ENCODE measurements at regions not wholly inside any gene's neighbourhood (a gene's known extent, or its start where the extent isn't known, plus 50 kb on each side); places are given as distances from the start of the nearest gene placed in this dataset.

DNA sequence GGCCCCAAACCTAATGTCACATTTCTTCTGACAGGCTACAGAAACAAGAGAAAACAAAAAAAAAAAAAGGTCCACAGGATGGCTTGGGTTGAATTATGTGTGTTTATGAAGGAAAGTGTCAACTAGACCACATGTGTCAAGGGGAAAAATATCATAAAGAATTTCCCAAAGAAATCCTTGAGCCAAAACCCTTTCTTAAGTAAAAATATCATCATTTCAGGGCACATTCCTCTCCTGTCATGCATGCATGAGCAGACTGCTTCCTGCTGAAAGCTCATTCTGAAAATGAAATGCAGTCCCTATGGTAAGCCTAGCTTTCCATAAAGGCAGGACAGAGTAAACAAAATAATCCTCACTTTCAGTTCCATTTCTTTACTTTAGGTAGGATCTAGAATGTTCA is 85.7 kb upstream of the RBBP8 start:
- H3K9me3 ChIP-seq (ENCODE audit: low read depth, low read length): no peaks in the 10 kb centered on the region
- no peaks in the 10 kb centered on the region for H3K4me1 ChIP-seq (ENCODE audit: insufficient read depth, low read length)
- H3K27me3 ChIP-seq (ENCODE audit: insufficient read depth, low read length): no peaks in the 10 kb centered on the region
- H3K4me3 ChIP-seq (ENCODE audit: low read length): no peak overlapping the region

DNA sequence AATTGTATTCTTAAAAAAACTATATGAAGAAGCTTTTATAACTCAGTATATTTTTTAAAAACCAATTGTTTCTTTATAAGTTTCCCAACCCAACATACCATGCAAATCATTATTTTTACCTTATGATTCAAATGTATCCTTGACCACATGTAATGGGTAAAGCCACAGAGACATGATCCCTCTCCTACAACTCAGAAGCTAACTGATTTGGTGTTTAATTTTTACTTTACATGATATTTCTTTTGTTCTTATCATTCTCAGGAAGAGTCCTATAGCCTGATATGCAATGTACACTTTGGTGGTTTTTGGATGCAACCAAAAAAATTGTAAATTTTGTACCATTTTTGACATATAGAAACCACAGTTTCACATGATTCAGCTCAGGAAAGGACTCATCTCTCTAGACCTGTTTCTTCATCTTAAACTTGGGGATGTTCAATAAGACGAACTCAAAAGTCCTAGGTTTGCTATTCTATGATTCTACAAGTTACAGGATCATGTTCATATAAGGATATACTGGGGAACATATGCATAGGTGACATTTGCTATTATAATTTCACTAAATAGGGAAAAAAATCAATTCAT is 85.2 kb upstream of the RBBP8 start:
- no peaks in the 10 kb centered on the region for H3K9me3 ChIP-seq (ENCODE audit: low read depth, low read length)
- no peak overlapping the region for H3K4me3 ChIP-seq (ENCODE audit: low read length)
- H3K27me3 ChIP-seq (ENCODE audit: insufficient read depth, low read length): no peaks in the 10 kb centered on the region
- no peaks in the 10 kb centered on the region for H3K4me1 ChIP-seq (ENCODE audit: insufficient read depth, low read length)

DNA sequence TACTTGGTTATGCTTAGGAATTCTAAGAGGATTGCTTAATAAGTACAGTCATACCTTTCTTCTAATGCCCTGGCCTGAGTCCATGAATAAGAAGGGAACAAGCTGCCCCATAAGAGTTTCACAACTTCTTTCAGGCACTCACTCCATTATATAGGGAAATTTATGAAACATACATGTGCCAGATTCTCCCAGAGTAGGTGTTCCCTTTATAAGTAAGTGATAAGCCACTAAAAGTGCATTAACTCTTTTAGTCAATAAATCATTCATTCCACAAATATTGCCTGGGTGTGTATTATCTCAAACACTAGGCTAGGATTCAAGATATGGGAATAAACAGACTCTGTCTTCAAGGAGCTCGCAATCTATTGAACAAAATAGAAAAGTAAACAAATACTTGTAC is 84.5 kb upstream of the RBBP8 start:
- Histone ChIP-seq H3K4me1 (ENCODE audit: insufficient read depth, low read length) (no peaks in the 10 kb centered on the region), H3K27me3 (ENCODE audit: insufficient read depth, low read length) (no peaks in the 10 kb centered on the region), H3K9me3 (ENCODE audit: low read depth, low read length) (no peaks in the 10 kb centered on the region), H3K4me3 (ENCODE audit: low read length) (no peak overlapping the region)

DNA sequence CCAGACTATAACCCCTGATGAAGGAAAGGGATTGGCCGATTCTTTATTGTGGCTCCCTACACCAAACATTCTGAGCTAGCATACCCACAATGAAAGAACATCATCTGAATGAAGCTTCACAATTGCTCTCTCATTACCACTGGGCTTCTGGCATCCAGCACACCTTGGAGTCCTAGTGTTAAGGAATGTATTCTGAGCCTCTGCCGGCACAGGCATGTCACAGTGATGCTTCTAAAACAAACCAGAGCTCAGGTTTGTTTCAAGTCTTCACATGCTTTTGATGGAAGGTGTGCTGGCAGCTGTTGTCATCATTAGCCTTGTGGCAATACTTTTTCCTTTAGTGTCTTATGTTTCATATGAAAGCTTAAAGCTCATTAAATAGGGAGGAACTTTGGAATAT is 76.3 kb upstream of the RBBP8 start:
- Histone ChIP-seq H3K27me3 (ENCODE audit: insufficient read depth, low read length) (peaks cover 11% of the 10 kb centered on the region), H3K4me3 (ENCODE audit: low read length) (no peak overlapping the region), H3K4me1 (ENCODE audit: insufficient read depth, low read length) (no peaks in the 10 kb centered on the region), H3K9me3 (ENCODE audit: low read depth, low read length) (no peaks in the 10 kb centered on the region)

DNA sequence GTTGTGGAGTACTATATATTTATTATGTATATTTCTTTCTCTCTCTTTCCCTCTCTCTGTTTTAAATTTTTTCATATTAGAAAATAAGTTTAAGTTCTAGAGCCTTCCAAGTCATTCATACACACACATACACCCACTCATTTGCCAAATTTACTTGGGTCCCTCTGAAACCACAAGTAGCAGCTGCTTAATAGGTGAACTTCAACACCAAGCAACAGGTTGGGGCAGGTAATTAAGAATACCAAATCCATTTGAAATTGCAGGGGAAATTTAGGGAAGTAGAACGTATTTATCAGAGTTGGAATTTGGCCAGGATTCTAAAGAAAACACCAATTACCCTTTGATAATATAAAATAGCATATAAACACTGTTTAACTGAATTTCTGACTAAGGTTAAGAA is 75.0 kb upstream of the RBBP8 start:
- H3K27me3 ChIP-seq (ENCODE audit: insufficient read depth, low read length): peaks cover 11% of the 10 kb centered on the region
- no peaks in the 10 kb centered on the region for H3K9me3 ChIP-seq (ENCODE audit: low read depth, low read length)
- no peaks in the 10 kb centered on the region for H3K4me1 ChIP-seq (ENCODE audit: insufficient read depth, low read length)
- H3K4me3 ChIP-seq (ENCODE audit: low read length): no peak overlapping the region

DNA sequence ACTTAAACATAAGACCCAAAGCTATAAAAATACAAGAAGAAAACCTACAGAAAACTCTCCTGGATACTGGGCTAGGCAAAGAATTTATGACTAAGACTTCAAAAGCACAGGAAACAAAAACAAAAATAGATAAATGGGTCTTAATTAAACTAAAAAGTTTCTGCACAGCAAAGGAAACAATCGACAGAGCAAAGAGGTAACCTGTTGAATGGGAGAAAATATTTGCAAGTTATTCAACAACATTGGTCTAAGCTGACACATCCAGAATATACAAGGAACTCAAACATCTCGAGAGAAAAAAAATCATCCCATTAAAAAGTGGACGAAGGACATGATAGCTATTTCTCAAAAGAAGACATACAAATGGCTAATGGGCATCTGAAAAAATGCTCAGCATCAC is 72.3 kb upstream of the RBBP8 start:
- Histone ChIP-seq H3K4me3 (ENCODE audit: low read length) (no peak overlapping the region), H3K4me1 (ENCODE audit: insufficient read depth, low read length) (no peaks in the 10 kb centered on the region), H3K27me3 (ENCODE audit: insufficient read depth, low read length) (peaks cover 11% of the 10 kb centered on the region), H3K9me3 (ENCODE audit: low read depth, low read length) (no peaks in the 10 kb centered on the region)

DNA sequence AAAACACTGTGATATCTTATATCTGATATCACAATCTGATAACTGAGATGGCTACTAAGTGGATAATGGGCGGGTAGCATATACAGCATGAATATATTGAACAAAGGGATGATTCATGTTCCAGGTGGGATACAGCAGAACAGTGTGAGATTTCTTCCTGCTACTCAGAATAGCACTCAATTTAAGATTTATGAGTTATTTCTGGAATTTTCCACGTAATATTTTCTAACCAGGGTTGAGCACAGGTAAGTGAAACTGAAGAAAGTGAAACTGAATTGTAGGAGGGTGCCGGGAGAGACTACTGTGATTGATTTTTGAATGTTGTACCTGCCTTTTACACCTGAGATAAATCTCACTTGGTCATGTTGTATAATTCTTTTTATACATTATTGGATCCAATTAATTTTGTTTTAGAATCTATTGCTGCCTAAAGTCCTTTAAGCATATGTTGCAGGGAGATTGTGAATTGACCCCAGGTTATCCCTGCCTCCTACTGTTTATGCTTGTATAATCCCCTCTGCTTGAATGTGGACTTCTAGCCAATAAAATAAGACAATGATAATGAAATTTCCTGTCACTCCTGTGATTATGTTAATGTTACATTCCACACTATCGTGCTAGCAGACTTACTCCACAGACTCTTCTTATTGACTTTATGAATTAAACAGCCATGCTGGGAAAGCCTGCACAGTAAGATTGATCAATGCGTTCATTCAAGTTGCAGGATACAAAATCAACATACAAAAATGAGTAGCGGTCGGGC is 67.6 kb upstream of the RBBP8 start:
- Histone ChIP-seq H3K4me3 (ENCODE audit: low read length) (no peak overlapping the region), H3K4me1 (ENCODE audit: insufficient read depth, low read length) (no peaks in the 10 kb centered on the region), H3K27me3 (ENCODE audit: insufficient read depth, low read length) (peaks cover 3% of the 10 kb centered on the region), H3K9me3 (ENCODE audit: low read depth, low read length) (no peaks in the 10 kb centered on the region)

DNA sequence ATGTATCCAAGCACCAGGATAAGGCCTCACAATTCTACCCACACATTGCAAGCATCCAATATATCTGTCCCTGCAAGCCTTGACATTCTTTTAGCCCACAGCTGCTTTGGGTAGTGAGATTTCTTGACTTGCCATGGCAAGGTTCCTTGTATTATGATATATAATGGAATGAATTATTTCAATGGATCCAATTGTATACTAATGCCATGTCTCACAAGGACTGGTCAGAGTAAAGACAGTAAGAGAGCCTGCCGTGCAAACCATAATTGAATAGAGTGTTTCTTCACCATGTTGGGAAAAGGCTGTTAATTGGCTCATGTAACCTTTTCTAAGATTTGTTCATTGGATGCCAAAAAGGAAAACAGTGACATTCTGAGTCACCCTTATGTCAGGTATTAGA is 64.3 kb upstream of the RBBP8 start:
- Histone ChIP-seq H3K9me3 (ENCODE audit: low read depth, low read length) (no peaks in the 10 kb centered on the region), H3K4me1 (ENCODE audit: insufficient read depth, low read length) (no peaks in the 10 kb centered on the region), H3K4me3 (ENCODE audit: low read length) (no peak overlapping the region), H3K27me3 (ENCODE audit: insufficient read depth, low read length) (peaks cover 3% of the 10 kb centered on the region)

DNA sequence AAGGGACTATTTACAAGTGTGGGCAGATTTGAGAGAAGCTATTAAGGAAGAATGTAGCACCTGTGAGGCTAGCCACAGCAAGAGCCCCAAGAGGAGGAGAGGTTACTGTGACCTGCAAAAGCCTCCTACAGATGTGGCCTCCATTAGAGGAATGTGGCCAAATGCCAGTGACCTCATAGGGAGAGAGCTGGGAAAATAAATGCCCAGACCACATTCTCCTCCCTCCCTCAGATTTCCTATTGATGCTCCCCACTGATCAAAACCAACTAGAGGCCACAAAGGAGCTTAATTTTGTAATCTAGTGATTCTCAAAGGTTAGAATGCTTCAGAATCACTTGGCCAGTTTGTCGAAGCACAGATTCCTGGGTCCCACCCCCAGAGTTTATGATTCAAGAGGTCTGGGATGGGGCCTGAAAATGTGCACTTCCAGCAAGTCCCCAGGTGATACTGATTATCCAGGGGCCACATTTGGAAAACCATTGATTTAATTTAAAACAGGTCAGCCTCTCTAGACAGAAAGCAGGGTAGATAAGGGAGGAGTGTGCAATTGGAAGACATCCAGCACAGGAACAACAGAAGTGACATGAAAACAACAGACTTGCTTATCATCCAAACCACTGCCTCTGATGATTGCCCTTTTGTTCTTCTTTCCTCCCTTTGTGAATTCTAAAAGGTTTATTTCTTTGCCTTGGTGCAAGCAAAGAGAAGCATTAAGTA is 61.2 kb upstream of the RBBP8 start:
- no peak overlapping the region for H3K4me3 ChIP-seq (ENCODE audit: low read length)
- H3K4me1 ChIP-seq (ENCODE audit: insufficient read depth, low read length): no peaks in the 10 kb centered on the region
- H3K27me3 ChIP-seq (ENCODE audit: insufficient read depth, low read length): peaks cover 3% of the 10 kb centered on the region
- H3K9me3 ChIP-seq (ENCODE audit: low read depth, low read length): no peaks in the 10 kb centered on the region

DNA sequence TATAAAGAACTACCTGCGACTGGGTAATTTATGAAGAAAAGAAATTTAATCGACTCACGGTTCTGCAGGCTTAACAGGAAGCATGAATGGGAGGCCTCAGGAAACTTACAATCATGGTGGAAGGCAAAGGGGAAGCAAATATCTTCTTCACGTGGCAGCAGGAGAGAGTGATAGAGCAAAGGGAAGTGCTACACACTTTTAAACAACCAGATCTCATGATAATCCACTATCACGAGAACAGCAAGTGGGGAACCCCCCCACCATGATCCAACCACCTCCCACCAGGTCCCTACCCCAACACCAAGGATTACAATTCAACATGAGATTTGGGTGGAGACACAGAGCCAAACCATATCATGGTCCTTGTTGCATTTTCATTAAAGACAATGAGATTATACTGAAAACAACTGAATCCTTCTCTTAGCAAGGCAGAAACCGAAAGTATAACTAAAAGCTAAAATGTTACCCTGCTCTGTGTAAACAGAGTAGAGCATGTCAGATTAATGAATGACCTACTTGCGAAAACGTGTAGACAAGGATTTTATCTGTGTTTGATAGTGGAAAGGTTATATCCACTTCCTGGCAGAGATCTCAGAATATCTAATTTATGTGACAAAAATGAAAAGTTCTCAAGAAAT is 60.1 kb upstream of the RBBP8 start:
- Histone ChIP-seq H3K9me3 (ENCODE audit: low read depth, low read length) (no peaks in the 10 kb centered on the region), H3K4me1 (ENCODE audit: insufficient read depth, low read length) (no peaks in the 10 kb centered on the region), H3K27me3 (ENCODE audit: insufficient read depth, low read length) (peaks cover 3% of the 10 kb centered on the region), H3K4me3 (ENCODE audit: low read length) (no peak overlapping the region)

DNA sequence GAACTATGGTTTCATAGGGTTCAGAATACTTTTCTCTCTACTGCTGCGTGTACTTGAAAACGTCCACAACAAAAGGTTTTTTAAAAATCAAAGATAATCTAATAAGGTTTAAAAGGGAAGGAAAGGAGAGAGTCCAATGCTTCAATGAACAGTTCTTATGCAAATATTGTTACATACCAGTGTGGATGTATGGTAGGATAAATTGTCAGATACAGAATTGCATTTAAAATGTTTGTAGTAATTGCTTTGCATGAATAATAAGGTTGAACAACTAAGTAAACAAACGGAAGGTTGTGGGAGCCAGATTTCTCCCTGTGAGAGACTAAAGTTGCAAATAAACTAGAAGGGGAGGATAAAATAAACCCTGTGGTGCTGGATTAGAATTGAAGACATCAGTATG is 53.8 kb upstream of the RBBP8 start:
- Histone ChIP-seq H3K27me3 (ENCODE audit: insufficient read depth, low read length) (no peaks in the 10 kb centered on the region), H3K9me3 (ENCODE audit: low read depth, low read length) (no peaks in the 10 kb centered on the region), H3K4me3 (ENCODE audit: low read length) (no peak overlapping the region), H3K4me1 (ENCODE audit: insufficient read depth, low read length) (no peaks in the 10 kb centered on the region)

DNA sequence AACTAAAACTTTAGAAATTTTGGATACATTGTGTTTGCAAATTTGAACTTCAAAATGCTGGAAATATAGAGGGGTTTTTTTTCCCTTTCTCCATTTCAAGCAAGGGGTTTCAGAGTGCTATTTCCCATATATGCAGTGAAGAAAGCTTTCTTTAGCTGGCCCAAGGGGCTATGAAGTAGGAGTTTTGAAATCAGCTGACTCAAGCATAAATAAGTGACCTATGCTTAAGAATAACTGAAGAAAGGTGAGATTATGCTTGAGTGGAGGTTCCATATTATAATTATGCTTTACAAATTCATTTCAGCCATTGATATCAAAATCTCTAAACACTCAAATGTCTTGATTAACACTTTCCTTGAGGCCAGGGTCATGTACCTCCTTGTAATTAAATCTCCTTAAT is 51.0 kb upstream of the RBBP8 start:
- H3K4me1 ChIP-seq (ENCODE audit: insufficient read depth, low read length): no peaks in the 10 kb centered on the region
- no peaks in the 10 kb centered on the region for H3K9me3 ChIP-seq (ENCODE audit: low read depth, low read length)
- H3K27me3 ChIP-seq (ENCODE audit: insufficient read depth, low read length): no peaks in the 10 kb centered on the region
- H3K4me3 ChIP-seq (ENCODE audit: low read length): no peak overlapping the region

DNA sequence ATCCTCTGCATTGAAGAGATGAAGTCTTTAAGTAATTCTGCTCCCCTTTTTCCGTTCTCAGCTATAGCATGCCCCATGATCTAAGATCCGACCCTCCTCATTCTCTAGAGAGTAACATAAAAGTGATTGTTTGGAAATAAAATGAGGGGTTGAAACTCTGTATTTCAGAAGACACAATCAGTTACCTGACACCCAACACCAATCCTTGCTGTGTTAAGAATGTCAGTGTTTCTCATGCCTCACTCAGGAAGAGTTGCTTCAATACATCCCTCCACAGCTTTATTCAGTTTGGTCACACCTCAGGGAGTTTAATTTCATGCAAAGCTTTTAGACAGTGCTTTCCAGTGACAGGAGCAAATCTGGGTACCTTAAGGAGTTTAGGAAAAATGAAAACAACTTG is 49.9 kb upstream of the RBBP8 start:
- no peaks in the 10 kb centered on the region for H3K27me3 ChIP-seq (ENCODE audit: insufficient read depth, low read length)
- no peaks in the 10 kb centered on the region for H3K9me3 ChIP-seq (ENCODE audit: low read depth, low read length)
- no peak overlapping the region for H3K4me3 ChIP-seq (ENCODE audit: low read length)
- no peaks in the 10 kb centered on the region for H3K4me1 ChIP-seq (ENCODE audit: insufficient read depth, low read length)

All from mononuclear cell (primary cell).